Fibroblast of villous mesenchyme (primary cell): ENCODE measurements at regions not wholly inside any gene's neighbourhood (a gene's known extent, or its start where the extent isn't known, plus 50 kb on each side); places are given as distances from the start of the nearest gene placed in this dataset.

ENCODE experiments used
- DNase-seq: peaks from one replicate; pipeline ENCODE4 v3.0.0-alpha.2; 2010; ENCODE audit warnings: low read depth
- H3K4me3 ChIP-seq: 2 replicates; pipeline ENCODE4 v1.5.1; 2011; ENCODE audit warnings: low read depth, mild to moderate bottlenecking, low read length
- CTCF ChIP-seq: IDR thresholded peaks from 2 replicates; pipeline ENCODE4 v1.5.1; 2012; ENCODE audit warnings: low read depth, mild to moderate bottlenecking, low read length; ENCODE audit not compliant: insufficient read depth

DNA sequence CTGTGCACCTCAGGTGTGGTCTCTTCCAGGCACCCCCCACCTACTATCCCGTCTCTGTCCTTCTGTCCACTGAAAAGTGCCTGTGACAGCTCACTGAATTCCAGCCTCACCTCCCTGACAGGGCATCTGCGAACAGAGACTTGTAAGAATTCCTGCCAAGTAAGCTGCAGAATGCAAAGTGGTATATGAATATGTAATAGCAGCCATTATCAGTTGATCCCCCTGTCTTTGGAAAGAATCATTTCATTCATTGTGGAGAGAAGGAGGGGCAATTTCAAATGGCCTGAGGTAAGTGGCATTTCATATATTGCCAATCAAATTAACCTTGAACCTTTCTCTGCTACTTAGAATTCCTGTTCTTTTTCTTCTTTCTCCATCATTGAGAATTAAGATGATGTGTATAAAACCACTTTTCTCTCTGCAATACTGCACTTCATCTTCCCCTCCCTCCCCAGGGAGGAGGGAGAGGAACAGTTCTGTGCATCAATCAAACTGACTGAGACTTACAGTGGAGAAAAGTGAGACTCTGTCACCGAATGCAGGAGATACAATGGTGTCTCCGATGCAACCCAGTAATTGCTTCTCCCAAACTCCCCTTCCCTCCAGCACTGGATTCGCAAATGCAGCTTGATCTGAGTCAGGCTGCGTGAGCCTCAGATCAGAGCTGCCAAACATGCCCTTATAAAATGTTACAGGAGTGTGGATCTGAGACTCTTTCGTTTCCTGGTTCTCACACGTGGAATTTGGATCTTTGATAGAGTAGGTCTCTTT is 91.7 kb downstream of the SLC10A2 start:
- no peak overlapping the region for H3K4me3 ChIP-seq
- no peak for TF ChIP-seq CTCF
- DNase-seq = no peak

- TF ChIP-seq CTCF = no peak
- peak; percentile 3 for DNase-seq
- no peak overlapping the region for H3K4me3 ChIP-seq
Measured at GRCh38 chr13:102972191-102972590, 94.0 kb downstream of the SLC10A2 start.

GRCh38 chr13:102970542-102970941 is 95.7 kb downstream of the SLC10A2 start:
- TF ChIP-seq CTCF = no peak
- no peak for DNase-seq
- no peak overlapping the region for H3K4me3 ChIP-seq

GRCh38 chr13:102968572-102969228 is 97.5 kb downstream of the SLC10A2 start:
- no peak for DNase-seq
- TF ChIP-seq CTCF = no peak
- H3K4me3 ChIP-seq = no peak overlapping the region

GRCh38 chr13:102965802-102966201 is 100.4 kb downstream of the SLC10A2 start:
- no peak for DNase-seq
- H3K4me3 ChIP-seq = no peak overlapping the region
- TF ChIP-seq CTCF = no peak

- DNase-seq = no peak
- no peak overlapping the region for H3K4me3 ChIP-seq
- TF ChIP-seq CTCF = no peak
Measured at GRCh38 chr13:102962430-102962829, 103.8 kb downstream of the SLC10A2 start.

GRCh38 chr13:102960959-102961358 is 105.3 kb downstream of the SLC10A2 start:
- no peak overlapping the region for H3K4me3 ChIP-seq
- no peak for DNase-seq
- no peak for TF ChIP-seq CTCF
